Stimulated activated CD4-positive, alpha-beta T cell treated with anti-CD3 and anti-CD28 coated beads, Interleukin-1b, Interleukin-23, amount 100 ng/mL, for 24 hours (primary cell): ENCODE measurements at regions not wholly inside any gene's neighbourhood (a gene's known extent, or its start where the extent isn't known, plus 50 kb on each side); places are given as distances from the start of the nearest gene placed in this dataset.
"Not testable (repeated sequence)": the region's sequence is repeated elsewhere in the genome, so short reads cannot be mapped to it uniquely, and the experiment has no call there.

Source experiments
- DNase-seq, 4 experiments: peaks; one replicate each; pipeline ENCODE4 v3.0.0-alpha.2; 2020; ENCODE audit warnings: low read depth in 4 of 4, low spot score in 1 of 4

DNA sequence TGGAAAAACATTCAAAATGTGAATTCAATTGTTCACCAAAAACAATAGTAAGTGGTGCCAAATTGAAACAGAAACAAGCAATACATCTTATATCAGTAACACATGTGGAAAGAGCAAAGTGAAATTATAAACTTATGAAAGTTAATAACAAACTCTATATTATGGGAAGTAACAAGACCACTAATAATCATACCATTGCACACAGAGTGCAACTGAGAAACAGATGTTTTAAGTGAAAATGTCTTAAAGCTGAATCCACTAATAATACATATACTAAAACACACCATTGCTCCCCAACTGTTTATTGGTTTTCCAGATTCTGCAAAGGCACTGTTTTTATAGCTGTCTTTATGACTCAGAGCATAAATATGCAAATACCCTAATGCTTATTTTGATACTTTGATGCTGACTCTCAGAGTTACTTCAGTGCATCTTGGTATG is 292.3 kb downstream of the RFPL4B start:
- no peak for DNase-seq

GRCh38 chr6:112640891-112641290 is 293.8 kb downstream of the RFPL4B start:
- DNase-seq = no peak

- no peak for DNase-seq
These were observed 302.7 kb downstream of the RFPL4B start for GRCh38 chr6:112649853-112650252.

GRCh38 chr6:112651239-112651638 is 304.1 kb downstream of the RFPL4B start:
- DNase-seq = no peak

DNA sequence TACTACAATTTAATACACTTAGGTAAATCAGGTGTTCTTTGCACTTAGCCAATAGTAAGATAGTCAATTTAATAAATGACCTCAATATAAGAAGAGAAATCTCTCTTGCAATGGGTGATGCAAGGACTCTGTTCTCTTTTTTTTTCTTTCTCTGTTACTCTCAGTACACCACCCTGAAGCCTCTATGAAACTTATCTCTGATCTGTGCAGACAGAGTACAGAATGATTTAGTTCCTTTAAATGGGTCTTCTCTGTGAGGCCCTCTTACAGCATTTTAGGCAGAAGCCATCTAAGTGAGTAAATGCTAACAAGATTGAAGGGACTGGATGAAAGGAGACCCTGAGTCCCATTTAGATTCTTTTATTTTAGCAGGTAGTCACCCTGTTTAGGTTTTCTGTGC is 312.8 kb downstream of the RFPL4B start:
- no peak for DNase-seq

DNA sequence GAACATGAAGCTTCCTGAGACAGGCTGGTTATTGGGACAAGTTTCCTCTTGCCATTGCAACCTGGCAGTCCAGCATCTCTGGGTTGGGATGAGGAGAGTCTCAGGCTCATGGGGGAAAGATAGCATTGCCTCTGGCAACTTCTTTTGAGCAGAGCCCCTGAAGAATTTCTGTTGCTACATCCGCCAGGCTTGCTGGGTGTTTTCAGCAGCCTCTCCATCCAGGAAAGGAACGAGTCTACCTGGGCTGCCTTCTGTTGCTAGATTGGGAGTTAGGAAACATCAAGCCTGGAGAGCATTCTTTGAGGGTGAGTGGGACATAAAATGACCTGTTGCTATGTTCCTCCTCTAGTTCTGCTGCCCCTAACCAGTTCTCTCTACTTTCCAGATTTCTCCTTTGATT is 313.5 kb downstream of the RFPL4B start:
- no peak for DNase-seq

DNA sequence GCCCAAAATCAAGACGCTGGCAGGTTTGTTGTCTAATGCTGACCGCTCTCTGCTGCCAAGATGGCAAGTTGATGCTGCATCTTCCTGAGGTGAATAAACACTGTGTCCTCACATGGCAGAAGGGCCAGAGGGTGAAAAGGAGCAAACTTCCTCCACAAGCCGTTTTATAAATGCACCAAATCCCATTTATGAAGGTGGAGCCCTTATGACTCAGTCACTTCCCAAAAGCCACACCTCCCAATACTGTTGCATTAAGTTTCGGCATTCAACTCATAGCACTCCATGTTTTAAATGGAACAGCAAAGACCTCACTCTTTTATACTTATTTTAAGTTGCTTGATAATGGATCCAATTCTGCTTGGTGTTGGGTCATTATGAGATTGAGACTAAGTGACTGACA is 316.6 kb downstream of the RFPL4B start:
- DNase-seq = no peak

DNA sequence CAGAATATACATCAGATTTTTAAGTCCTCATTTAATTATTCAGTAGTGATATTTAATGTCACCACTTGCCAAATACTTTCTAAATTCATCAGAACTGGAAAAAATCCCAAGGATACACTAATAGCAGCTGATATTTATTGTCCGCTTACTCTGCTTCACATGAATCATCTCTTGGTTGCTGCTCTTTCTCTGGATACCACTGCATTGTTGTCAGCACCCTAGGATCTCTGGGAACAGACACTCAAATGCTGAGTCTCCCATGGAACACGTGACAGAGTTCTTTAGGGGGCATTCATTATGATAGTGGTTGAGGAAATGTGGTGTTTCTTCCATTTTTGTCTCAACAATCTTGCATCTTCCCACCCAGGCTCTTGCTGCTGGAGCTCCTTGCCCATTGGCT is 318.0 kb downstream of the RFPL4B start:
- no peak for DNase-seq

DNA sequence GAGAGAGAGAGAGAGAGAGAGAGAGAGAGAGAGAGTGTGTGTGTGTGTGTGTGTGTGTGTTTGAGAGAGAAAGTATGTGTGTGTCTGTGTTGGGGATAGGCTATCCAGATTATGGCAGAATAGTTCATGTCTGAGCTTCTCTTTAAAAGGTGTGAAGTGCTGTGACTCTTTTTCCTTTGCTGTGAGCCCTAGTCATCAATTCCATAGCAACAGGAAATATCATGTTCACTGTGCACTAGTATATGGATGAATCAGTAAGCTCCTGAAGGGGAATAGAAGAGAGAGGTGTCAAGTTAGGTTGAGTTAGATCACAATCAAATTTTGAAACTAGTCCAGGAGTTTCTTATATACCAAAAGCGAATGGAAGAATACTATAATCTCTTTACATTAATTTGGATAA is 318.7 kb downstream of the RFPL4B start:
- DNase-seq = no peak

DNA sequence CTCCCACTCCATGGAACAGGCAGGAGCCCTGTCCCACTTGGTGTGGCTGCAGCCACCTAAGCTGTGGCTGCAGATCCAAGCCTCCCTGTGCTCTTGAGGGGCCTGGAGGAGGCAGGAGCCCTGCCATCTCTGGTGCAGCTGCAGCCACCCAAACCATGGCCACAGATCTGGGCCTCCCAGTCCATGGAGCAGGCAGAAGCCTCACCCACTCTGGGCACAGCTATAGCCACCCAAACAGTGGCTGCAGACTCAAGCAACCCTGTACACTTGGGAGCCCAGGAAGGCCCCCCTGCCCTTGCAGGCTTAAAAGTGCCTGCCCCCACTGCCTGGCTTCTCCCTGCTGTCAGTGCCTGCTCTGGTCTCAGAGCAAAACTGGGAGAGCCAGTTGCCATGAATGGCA is 320.3 kb downstream of the RFPL4B start:
- DNase-seq = no peak

DNA sequence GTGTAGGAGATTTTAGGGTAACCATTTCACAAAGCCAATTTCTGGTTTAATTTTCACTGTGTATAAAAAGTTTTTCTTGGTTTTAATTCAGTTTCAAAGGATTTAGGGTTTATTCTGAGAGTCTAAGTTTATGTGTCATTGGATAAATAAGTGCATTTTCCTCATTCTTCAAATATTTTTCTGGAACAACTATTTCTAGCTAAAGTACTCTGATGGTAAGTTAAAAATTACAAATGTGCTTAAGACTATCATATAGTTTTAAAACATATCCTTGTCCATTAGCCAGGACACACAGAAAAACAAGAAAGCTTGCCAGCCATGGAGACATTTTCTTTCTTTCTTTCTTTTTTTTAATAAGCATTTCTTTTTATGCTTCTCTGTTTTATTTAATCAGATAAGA is 333.0 kb downstream of the RFPL4B start:
- no peak for DNase-seq

GRCh38 chr6:112682071-112682470 is 334.9 kb downstream of the RFPL4B start:
- DNase-seq = no peak

DNA sequence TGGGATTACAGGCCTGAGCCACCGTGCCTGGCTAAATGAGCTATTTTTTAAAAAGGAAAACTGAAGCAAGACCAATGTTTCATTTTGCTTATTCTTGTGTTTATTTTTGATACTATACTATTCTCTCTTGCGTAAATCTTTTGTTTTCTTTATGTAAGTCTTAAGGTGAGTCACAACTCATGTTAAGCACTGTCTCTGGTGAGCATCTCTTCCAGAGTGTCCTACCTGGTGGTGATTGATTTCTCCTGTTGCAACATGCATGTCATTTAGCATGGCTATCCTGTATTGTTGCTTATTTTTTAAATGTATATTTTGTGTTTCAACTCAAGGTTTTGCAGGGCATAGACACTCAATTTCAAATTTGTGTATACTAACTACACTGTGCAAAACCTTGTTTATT is 336.0 kb downstream of the RFPL4B start:
- no peak for DNase-seq

- no peak for DNase-seq
These were observed 336.8 kb downstream of the RFPL4B start for GRCh38 chr6:112683926-112684325.

GRCh38 chr6:112685521-112686220 is 338.5 kb downstream of the RFPL4B start:
- not testable (repeated sequence) for DNase-seq

GRCh38 chr6:112688487-112689165 is 341.5 kb downstream of the RFPL4B start:
- not testable (repeated sequence) for DNase-seq

- not testable (repeated sequence) for DNase-seq
These were observed 342.2 kb downstream of the RFPL4B start for GRCh38 chr6:112689183-112689858.

GRCh38 chr6:112690497-112691202 is 343.5 kb downstream of the RFPL4B start:
- DNase-seq = no peak

DNA sequence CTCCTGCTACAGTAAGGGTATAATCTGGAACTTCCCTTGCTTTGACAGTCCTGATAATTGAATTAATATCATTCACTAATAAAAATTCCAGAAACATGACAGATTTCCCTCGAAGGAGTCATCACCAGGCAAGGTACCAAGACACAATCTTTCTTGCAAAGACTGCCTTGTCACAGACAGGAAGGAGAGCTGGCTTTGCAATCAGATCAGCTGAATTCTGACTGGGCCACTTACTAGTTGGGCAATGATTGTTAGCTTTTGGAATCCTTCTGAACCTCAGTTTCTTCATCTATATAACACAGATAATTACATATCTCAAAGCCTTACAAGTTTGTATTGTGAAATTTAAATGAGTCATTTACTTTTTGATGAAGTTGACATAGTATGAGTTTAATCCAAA is 344.2 kb downstream of the RFPL4B start:
- DNase-seq = no peak

DNA sequence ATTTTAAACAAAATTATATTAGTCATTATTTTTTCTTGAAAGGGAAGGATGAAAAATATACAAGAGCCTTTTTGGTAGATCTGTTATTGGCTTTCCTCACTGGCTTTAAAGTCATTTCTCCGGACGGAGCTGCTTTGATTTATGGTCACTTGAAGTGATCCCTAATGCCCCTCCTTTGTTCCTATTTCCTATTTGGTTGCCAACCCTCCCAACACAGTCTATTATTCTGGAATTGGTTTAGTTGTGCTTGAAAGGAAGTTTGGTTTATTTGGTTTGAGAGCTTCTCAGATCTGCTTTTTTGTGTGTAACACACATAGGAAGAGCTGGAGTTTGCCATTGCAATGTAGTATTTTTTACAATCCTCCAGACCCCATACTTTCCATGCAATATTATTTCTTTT is 347.9 kb downstream of the RFPL4B start:
- DNase-seq = no peak

GRCh38 chr6:112697265-112697664 is 350.1 kb downstream of the RFPL4B start:
- DNase-seq = no peak

DNA sequence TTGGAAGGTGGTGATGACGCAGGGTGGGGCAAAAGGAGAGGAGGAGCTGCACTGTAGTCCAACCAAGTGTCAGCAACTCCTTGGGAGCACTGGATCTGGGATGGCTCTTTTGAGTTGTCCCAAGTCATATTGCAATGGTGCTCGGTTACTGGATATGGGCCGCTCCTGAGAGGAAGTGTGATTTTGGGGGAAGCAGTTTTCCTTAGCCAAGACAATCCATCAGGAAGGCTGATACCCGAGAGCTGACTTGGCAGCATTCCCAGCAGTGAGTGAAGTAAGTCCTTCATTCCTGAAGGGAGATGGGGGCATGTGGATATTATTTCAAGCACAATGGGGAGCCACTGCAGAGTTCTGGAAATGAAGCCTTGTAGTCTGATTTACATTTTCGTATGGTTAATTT is 354.1 kb downstream of the RFPL4B start:
- no peak for DNase-seq
